Ectodermal cell (in vitro differentiated cells): ENCODE measurements at regions not wholly inside any gene's neighbourhood (a gene's known extent, or its start where the extent isn't known, plus 50 kb on each side); places are given as distances from the start of the nearest gene placed in this dataset.

ENCODE experiments used
- H3K27ac ChIP-seq: 2 replicates; pipeline ENCODE4 v1.7.0; 2013; ENCODE audit warnings: mild to moderate bottlenecking, low read depth, low read length; ENCODE audit not compliant: insufficient read depth, poor library complexity, severe bottlenecking
- H3K27me3 ChIP-seq: 2 replicates; pipeline ENCODE4 v1.7.0; 2013; ENCODE audit warnings: mild to moderate bottlenecking, low read length; ENCODE audit not compliant: insufficient read depth, control insufficient read depth, poor library complexity, severe bottlenecking
- H3K36me3 ChIP-seq: one replicate; pipeline ENCODE4 v1.7.0; 2013; ENCODE audit warnings: low read length; ENCODE audit not compliant: control insufficient read depth, insufficient read depth
- H3K4me1 ChIP-seq: one replicate; pipeline ENCODE4 v1.7.0; 2013; ENCODE audit warnings: low read length; ENCODE audit not compliant: control insufficient read depth, insufficient read depth
- H3K4me3 ChIP-seq: 2 replicates; pipeline ENCODE4 v1.7.0; 2013; ENCODE audit warnings: low read depth, low read length, control low read depth; ENCODE audit not compliant: insufficient read depth
- H3K9me3 ChIP-seq: 2 replicates; pipeline ENCODE4 v1.7.0; 2013; ENCODE audit warnings: mild to moderate bottlenecking, low read length, moderate library complexity; ENCODE audit not compliant: control insufficient read depth
- WGBS, 2 experiments: methylation state at CpG; one replicate each; pipeline ENCODE4 v1.1.7; 2013; ENCODE audit warnings: missing lambda C conversion rate in 2 of 2; 5-methylcytosine and 5-hydroxymethylcytosine counted together

DNA sequence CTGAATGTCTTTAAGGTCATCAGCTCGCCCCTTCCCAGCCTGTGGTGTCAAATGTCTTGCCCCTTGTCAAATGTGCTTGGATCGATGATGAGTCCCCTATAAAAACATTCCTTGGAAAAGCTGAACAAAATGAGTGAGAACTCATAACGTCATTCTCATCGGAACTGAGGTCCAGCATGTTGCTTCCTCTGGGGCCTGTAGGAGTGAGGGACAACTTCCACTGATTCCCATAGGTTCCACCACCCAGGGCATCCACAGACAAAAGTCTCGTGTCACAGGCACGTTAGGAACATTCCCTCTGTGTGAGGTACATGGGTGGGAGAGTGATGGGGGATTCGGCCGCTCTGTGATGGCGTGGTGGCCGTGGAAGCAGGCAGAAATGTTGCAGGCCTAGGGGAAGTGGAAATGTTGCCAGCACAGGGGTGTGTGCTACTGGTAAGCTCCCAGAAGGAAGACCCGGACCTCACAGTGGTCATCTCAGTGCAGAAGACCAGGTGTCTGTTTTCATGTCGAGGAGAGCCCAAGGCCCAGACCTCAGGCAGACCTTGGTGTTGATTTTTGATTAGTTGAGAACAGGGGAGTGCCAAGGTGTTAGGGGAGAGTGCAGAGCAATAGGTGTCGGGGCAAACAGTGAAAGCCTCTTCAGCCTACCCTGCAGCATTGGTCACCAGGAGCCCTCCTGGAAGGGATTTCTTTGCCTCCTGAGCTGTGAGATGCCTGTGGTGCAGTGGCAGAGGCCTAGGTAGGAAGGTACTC lies 96.8 kb downstream of the SNRPN start:
- Histone ChIP-seq H3K9me3 (peaks cover 19% of the 10 kb centered on the region), H3K36me3 (peaks cover 85% of the 10 kb centered on the region), H3K27me3 (no peaks in the 10 kb centered on the region), H3K4me3 (no peak overlapping the region), H3K4me1 (no peaks in the 10 kb centered on the region), H3K27ac (no peak overlapping the region)
- 86 to 88% methylated on average over 13 of the region's 13 CpGs for WGBS, 2 experiments

DNA sequence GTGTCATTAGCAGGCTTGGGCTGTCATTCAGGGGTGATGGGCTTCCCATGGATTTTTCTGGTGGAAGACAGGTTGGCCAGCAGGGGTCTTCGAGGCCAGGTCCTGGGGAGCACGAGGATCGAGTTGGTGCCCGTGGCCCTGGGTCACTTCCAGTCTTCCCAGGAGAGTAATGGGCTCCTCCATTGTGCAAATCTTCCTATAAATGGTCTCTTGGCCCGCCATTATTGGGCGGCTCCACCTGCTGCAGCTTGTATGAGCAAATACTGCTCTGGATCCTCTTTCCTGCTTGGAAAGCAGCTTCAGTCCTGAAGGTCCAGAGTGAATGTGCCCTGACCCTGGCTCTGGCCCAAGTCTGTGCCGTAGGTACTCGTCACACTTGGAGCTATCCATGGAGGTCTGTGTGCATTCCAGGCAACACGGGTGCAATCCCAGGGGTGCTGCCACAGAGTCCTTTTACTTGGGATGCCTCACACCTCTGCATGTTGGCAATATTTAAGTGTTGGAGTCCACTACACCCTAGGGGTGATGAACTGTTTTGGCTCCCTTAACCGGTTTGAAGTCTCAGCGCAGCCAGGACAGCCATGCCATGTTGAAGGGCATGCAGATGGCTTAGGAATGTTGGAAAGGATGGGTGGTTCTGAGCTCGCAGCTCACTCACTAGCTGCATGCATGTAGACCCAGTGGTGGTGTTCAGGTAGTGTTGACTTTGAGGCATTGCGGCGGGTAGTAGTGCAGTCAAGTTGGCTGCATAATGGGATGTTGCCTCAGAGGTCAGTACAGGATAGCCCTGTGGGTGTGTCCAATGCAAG lies 97.6 kb downstream of the SNRPN start:
- peaks cover 19% of the 10 kb centered on the region for H3K9me3 ChIP-seq
- H3K36me3 ChIP-seq: peaks cover 85% of the 10 kb centered on the region
- H3K4me1 ChIP-seq: no peaks in the 10 kb centered on the region
- H3K27me3 ChIP-seq: no peaks in the 10 kb centered on the region
- H3K27ac ChIP-seq: no peak overlapping the region
- no peak overlapping the region for H3K4me3 ChIP-seq
- 88 to 90% methylated on average over 14 of the region's 14 CpGs for WGBS, 2 experiments

DNA sequence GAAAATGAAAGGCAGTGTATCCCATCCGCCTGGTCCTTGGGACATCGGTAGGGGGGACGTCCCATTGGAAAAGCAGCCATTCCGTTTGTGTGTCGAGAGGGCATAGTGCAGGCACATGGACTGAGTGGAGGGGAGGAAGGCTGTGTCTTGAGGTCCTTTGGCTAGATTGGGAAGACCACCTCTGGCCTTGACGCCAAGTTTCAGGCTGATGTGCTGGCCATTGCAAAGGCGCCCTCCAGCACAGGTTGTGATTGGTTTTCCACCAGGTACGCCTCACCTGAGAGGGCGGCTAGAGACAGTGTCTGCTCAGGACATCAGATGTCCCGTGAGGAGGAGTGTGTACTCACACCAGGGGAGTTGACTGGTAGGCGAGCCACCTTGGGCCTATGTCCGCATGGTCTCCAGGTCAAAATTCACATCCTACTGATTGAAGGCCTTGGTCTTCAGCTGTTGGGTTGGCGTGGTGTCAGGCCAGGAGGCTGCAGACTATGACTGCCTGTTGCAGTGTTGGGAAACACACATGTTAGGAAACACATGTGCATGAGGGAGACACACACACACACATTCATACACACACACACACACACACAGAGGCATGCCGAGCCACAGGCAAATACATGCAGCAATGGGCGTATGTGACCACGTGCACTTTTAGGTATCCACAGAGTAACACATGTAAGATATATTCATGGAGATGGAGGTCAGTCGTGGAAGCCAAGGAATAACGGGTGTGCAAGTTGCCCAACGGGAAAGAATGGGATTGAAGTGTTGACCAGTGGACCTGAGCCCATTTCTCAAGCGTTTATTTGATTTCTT lies 98.4 kb downstream of the SNRPN start:
- Histone ChIP-seq H3K4me1 (no peaks in the 10 kb centered on the region), H3K4me3 (no peak overlapping the region), H3K27me3 (no peaks in the 10 kb centered on the region), H3K36me3 (peaks cover 86% of the 10 kb centered on the region), H3K27ac (no peak overlapping the region), H3K9me3 (peaks cover 16% of the 10 kb centered on the region)
- 88 to 91% methylated on average over 20 of the region's 20 CpGs for WGBS, 2 experiments

DNA sequence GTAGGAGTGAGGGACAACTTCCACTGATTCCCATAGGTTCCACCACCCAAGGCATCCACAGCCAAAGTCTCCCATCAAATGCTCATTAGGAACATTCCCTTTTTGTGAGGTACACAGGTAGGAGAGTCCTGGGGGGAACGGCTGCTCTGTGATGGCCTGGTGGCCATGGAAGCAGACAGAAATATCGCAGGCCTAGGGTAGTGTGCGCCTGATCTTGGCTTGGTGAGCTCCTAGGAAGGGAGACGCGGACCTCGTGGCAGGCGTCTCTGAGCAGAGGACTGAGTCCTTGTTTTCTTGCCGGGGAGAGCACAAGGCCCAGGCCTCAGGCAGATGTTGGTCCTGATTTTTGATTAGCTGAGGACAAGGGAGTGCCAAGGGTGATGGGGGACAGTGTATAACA lies 99.5 kb downstream of the SNRPN start:
- no peak overlapping the region for H3K4me3 ChIP-seq
- no peaks in the 10 kb centered on the region for H3K27me3 ChIP-seq
- no peak overlapping the region for H3K27ac ChIP-seq
- H3K4me1 ChIP-seq: no peaks in the 10 kb centered on the region
- WGBS, 2 experiments: 91 to 93% methylated on average over 8 of the region's 8 CpGs
- H3K9me3 ChIP-seq: peaks cover 19% of the 10 kb centered on the region
- H3K36me3 ChIP-seq: peaks cover 97% of the 10 kb centered on the region

DNA sequence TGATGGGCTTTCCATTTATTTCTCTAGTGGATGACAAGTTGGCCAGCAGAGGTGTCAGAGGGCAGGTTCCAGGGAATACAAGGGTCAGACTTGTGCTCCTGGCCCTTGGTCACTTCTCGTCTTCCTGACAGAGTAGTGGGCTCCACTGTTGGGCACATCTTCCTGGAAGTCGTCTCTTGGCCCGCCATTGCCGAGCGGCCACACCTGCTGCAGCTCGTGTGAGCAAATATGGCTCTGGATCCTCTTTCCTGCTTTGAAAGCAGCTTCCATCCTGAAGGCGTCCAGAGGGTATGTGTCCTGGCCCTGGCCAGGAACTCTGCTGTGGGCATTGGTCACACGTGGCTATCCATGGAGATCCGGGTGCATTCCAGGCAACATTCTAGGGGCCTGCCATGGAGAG lies 100.2 kb downstream of the SNRPN start:
- Histone ChIP-seq H3K36me3 (peaks cover 98% of the 10 kb centered on the region), H3K9me3 (peaks cover 18% of the 10 kb centered on the region), H3K27me3 (no peaks in the 10 kb centered on the region), H3K4me3 (no peak overlapping the region), H3K27ac (no peak overlapping the region), H3K4me1 (no peaks in the 10 kb centered on the region)
- 91% methylated on average over 9 of the region's 9 CpGs for WGBS, 2 experiments

DNA sequence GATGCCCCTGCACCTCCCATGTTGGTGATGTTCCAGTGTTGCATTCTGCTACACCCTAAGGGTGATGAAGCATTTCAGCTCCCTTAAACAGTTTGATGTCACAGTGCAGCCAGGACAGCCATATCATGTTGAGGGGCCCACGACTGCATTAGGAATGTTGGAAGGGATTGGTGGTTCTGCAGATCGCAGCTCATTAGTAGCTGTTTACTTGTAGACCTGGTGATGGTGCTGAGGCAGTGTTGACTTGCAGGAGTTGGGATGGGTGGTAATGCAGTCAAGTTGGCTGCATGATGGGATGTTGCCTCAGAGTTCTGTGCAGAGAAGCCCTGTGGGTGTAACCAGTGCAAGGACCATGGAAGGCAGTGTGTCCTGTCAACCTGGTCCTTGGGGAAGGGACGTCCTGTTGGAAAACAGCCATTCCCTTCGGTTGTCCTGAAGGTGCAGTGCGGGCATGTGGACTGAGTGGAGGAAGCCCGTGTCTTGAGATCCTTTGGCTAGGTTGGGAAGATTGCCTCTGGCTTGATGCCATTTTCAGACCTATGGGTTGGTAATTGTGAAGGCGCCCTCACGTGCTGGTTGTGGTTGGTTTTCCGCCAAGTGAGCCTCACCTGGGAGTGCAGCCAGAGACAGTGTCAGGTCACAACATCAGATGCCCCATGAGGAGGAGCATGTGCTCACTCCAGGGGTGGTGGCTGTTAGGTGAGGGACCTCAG lies 100.7 kb downstream of the SNRPN start:
- H3K36me3 ChIP-seq: peaks cover 98% of the 10 kb centered on the region
- WGBS, 2 experiments: 88 to 89% methylated on average over 9 of the region's 9 CpGs
- H3K9me3 ChIP-seq: peaks cover 13% of the 10 kb centered on the region

DNA sequence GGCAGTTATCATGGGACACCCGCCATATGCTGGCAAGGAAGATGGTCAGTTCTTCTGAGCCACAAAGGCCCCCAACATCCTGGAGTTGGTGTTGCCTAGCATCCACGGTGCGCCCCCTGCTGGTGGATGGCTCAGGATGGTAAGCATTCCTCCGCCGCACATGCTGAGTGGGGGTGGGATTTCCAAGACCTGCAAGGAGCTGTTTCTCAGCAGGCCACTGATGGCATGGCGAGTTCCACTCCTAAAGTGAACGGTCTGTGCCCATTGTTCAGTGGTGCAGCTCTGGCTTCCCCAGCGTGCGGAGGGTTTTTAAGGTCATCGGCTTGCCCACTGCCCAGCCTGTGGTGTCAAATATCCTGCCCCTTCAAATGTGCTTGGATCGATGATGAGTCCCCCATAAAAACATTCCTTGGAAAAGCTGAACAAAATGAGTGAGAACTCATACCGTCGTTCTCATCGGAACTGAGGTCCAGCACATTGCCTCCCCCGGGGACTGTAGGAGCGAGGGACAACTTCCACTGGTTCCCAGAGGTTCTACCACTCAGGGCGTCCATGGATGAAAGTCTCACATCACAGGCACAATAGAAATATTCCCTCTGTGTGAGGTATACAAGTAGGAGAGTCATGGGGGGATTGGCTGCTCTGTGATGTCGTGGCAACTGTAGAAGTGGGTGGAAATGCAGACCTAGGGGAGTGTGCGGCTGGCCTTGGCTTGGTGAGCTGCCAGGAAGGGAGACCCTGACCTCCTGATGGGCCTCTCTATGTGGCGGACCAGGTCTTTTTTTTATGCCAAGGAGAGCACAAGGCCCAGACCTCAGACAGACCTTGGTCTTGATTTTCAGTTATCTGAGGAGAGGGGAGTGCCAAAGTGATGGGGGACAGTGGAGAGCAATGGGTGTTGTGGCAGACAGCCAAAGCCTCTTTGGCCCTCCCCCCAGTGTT lies 102.0 kb downstream of the SNRPN start:
- Histone ChIP-seq H3K4me1 (no peaks in the 10 kb centered on the region), H3K9me3 (peaks cover 10% of the 10 kb centered on the region), H3K27me3 (no peaks in the 10 kb centered on the region), H3K27ac (no peak overlapping the region), H3K36me3 (peaks cover 98% of the 10 kb centered on the region), H3K4me3 (no peak overlapping the region)
- WGBS, 2 experiments: 90 to 92% methylated on average over 20 of the region's 20 CpGs

More for the DNA sequence above, 100.7 kb downstream of the SNRPN start:
- Histone ChIP-seq H3K27ac (no peak overlapping the region), H3K4me3 (no peak overlapping the region), H3K4me1 (no peaks in the 10 kb centered on the region), H3K27me3 (no peaks in the 10 kb centered on the region)

DNA sequence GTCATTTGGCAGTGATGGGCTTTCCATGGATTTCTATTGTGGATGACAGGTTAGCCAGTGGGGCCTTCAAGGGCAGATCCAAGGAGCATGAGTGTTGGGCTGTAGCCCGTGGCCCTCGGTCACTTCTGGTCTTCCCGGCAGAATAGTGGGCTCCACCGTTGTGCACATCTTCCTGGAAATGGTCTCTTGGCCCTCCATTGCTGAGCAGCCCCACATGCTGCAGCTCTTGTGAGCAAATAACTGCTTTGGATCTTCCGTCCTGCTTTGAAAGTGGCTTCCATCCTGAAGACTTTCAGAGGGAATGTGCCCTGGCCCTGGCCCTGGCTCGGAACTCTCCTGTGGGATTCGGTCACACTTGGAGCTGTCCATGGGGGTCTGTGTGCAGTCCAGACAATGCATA lies 102.8 kb downstream of the SNRPN start:
- H3K27ac ChIP-seq: no peak overlapping the region
- WGBS, 2 experiments: 90 to 93% methylated on average over 7 of the region's 7 CpGs
- H3K4me1 ChIP-seq: no peaks in the 10 kb centered on the region
- H3K4me3 ChIP-seq: no peak overlapping the region
- H3K36me3 ChIP-seq: peaks cover 98% of the 10 kb centered on the region
- H3K27me3 ChIP-seq: no peaks in the 10 kb centered on the region
- H3K9me3 ChIP-seq: peaks cover 10% of the 10 kb centered on the region
